HPDE6-E6E7 (cell line): ENCODE measurements at regions not wholly inside any gene's neighbourhood (a gene's known extent, or its start where the extent isn't known, plus 50 kb on each side); places are given as distances from the start of the nearest gene placed in this dataset.
"Not testable (repeated sequence)": the region's sequence is repeated elsewhere in the genome, so short reads cannot be mapped to it uniquely, and the experiment has no call there.

ENCODE experiments used
- DNase-seq: peaks from one replicate; pipeline ENCODE4 v3.0.0; 2011; ENCODE audit warnings: missing footprints; ENCODE audit errors: extremely low spot score

- no peak for DNase-seq
Observed at GRCh38 chr3:70737666-70738290, 425.3 kb upstream of the MDFIC2 start.

GRCh38 chr3:70736009-70736408 is 423.6 kb upstream of the MDFIC2 start:
- DNase-seq: no peak

GRCh38 chr3:70734756-70735155 is 422.3 kb upstream of the MDFIC2 start:
- DNase-seq: no peak

- no peak for DNase-seq
Observed at GRCh38 chr3:70731046-70731445, 418.6 kb upstream of the MDFIC2 start.

GRCh38 chr3:70729845-70730244 is 417.4 kb upstream of the MDFIC2 start:
- no peak for DNase-seq

- no peak for DNase-seq
Observed at GRCh38 chr3:70728311-70728710, 415.9 kb upstream of the MDFIC2 start.

GRCh38 chr3:70726961-70727360 is 414.5 kb upstream of the MDFIC2 start:
- DNase-seq: no peak

- no peak for DNase-seq
Observed at GRCh38 chr3:70726096-70726938, 413.9 kb upstream of the MDFIC2 start.

- no peak for DNase-seq
Observed at GRCh38 chr3:70722018-70722417, 409.6 kb upstream of the MDFIC2 start.

GRCh38 chr3:70716832-70717231 is 404.4 kb upstream of the MDFIC2 start:
- DNase-seq: no peak

- DNase-seq: no peak
Observed at GRCh38 chr3:70712449-70713082, 400.1 kb upstream of the MDFIC2 start.

GRCh38 chr3:70703305-70704102 is 391.1 kb upstream of the MDFIC2 start:
- peak; percentile 10 for DNase-seq

GRCh38 chr3:70702132-70702531 is 389.7 kb upstream of the MDFIC2 start:
- no peak for DNase-seq

GRCh38 chr3:70684701-70685100 is 372.3 kb upstream of the MDFIC2 start:
- DNase-seq: no peak

- DNase-seq: not testable (repeated sequence)
Observed at GRCh38 chr3:70675810-70676209, 363.4 kb upstream of the MDFIC2 start.

- DNase-seq: no peak
Observed at GRCh38 chr3:70658513-70659310, 346.3 kb upstream of the MDFIC2 start.

GRCh38 chr3:70657454-70657853 is 345.0 kb upstream of the MDFIC2 start:
- DNase-seq: no peak

- DNase-seq: no peak
Observed at GRCh38 chr3:70647823-70648222, 335.4 kb upstream of the MDFIC2 start.

- DNase-seq: no peak
Observed at GRCh38 chr3:70647094-70647493, 334.7 kb upstream of the MDFIC2 start.

GRCh38 chr3:70646635-70647034 is 334.2 kb upstream of the MDFIC2 start:
- no peak for DNase-seq

- DNase-seq: no peak
Observed at GRCh38 chr3:70640481-70640880, 328.0 kb upstream of the MDFIC2 start.
